ENCODE measurements at regions not wholly inside any gene's neighbourhood (a gene's known extent, or its start where the extent isn't known, plus 50 kb on each side); places are given as distances from the start of the nearest gene placed in this dataset.

DNA sequence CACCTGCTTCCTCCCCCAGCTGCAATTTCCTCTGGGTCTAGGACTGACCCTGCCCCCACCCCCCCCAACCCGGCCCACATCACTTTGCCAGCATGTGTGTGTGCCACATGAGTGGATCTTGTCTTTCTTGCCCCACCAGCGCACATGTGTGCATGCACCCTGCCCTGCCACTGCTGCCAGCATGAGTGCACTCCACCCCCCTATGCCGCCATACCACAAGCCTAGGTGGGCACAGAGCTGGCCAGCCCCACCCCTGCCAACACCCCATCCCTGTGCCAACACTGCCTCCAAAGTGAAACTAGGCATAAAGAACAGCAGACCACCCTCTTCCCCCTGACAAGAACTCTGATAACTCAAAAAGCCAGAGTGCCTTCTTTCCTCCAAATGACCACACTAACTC lies 296.3 kb upstream of the SGO1 start:
- TF ChIP-seq CTCF (conservative IDR thresholded peaks at IDR 0.05; ENCODE audit: low read depth in 2 of 2) (no peak), EZH2phosphoT487 (IDR thresholded peaks at IDR 0.05; ENCODE audit: unreplicated experiment) (no peak), EZH2 (IDR thresholded peaks at IDR 0.05; ENCODE audit: low read depth, unreplicated experiment) (no peak), POLR2AphosphoS5 (IDR thresholded peaks at IDR 0.05; ENCODE audit: low read depth) (no peak), ZNF114 (CRISPR knock-in tag; IDR thresholded peaks at IDR 0.05) (no peak), REST (IDR thresholded peaks at IDR 0.05; ENCODE audit: unreplicated experiment) (no peak), STAT1 (IDR thresholded peaks at IDR 0.05; ENCODE audit: unreplicated experiment) (no peak), CREB1 (CRISPR knock-in tag; IDR thresholded peaks at IDR 0.05; ENCODE audit: low read depth) (no peak), NANOG (IDR thresholded peaks at IDR 0.05; ENCODE audit: borderline replicate concordance) (no peak), JUNB (IDR thresholded peaks at IDR 0.05; ENCODE audit: unreplicated experiment) (no peak)
